ENCODE measurements at regions not wholly inside any gene's neighbourhood (a gene's known extent, or its start where the extent isn't known, plus 50 kb on each side); places are given as distances from the start of the nearest gene placed in this dataset.

DNA sequence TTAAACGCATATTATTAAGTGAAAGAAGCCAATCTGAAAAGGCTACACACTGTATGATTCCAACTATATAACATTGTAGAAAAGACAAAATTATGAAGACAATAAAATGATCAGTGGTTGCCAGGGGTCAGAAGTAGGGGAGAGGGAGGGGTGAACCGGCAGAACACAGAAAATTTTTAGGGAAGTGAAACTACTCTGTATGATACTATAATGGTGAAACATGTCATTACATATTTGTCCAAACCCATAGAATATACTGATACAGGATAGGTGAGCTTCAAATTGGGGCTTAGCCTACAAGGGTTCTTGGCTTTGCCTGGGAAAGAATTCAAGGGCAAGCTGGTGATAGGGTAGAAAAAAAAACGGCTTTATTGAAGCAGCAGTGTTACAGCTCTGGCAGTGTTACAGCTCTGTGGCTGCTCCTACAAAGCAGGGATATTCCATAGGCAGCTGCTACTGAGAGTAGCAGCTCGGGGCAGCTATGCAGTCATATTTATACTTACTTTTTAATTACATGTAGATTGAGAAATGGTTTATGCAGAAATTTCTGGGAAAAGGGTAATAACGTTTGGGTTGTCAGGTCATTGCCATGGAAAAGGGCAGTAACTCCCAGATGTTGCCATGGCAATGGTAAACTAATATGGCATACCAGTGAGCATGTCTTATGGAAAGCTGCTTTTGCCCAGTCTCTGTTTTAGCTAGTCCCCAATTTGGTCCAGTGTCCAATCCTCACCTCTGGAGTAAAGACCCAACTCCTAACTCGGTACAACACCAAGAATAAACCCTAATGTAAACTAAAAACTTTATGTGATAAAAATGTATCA, 125.1 kb upstream of the SLC25A36 start:
- TF ChIP-seq, protein P1, sequence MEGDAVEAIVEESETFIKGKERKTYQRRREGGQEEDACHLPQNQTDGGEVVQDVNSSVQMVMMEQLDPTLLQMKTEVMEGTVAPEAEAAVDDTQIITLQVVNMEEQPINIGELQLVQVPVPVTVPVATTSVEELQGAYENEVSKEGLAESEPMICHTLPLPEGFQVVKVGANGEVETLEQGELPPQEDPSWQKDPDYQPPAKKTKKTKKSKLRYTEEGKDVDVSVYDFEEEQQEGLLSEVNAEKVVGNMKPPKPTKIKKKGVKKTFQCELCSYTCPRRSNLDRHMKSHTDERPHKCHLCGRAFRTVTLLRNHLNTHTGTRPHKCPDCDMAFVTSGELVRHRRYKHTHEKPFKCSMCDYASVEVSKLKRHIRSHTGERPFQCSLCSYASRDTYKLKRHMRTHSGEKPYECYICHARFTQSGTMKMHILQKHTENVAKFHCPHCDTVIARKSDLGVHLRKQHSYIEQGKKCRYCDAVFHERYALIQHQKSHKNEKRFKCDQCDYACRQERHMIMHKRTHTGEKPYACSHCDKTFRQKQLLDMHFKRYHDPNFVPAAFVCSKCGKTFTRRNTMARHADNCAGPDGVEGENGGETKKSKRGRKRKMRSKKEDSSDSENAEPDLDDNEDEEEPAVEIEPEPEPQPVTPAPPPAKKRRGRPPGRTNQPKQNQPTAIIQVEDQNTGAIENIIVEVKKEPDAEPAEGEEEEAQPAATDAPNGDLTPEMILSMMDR (IDR thresholded peaks at IDR 0.05; ENCODE audit: borderline replicate concordance, control extremely low read depth, extremely low read depth, insufficient read depth, missing control alignments), result no peak
- in situ Hi-C loops (cut with MboI; ENCODE audit: low sequenced_read_pairs, unreplicated experiment), result no loop called here
- DNase-seq (ENCODE audit: low spot score), result no peak

DNA sequence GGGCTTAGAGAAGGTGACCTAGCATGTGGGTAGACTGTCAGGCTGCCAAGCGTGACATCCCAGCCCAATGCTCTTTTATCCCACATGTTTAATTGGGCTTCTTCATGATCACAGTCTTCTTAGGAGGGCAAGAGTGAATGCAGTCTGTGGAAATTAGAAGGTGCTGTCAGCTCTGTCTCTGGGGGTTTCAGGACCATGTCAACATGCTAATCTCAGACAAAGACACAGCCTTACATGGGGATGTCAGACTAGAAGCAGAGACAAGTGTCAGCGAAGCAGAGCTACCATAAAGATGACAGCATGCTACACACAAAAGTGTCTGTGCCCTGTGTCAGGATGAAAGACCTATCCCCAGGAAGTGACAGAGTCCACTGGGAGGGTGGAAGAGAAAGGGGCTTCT, 120.1 kb upstream of the SLC25A36 start:
- in situ Hi-C loops (cut with MboI; ENCODE audit: low sequenced_read_pairs, unreplicated experiment), result no loop called here
- TF ChIP-seq, protein P1 (IDR thresholded peaks at IDR 0.05; ENCODE audit: borderline replicate concordance, control extremely low read depth, extremely low read depth, insufficient read depth, missing control alignments), result no peak
- DNase-seq (ENCODE audit: low spot score), result no peak

DNA sequence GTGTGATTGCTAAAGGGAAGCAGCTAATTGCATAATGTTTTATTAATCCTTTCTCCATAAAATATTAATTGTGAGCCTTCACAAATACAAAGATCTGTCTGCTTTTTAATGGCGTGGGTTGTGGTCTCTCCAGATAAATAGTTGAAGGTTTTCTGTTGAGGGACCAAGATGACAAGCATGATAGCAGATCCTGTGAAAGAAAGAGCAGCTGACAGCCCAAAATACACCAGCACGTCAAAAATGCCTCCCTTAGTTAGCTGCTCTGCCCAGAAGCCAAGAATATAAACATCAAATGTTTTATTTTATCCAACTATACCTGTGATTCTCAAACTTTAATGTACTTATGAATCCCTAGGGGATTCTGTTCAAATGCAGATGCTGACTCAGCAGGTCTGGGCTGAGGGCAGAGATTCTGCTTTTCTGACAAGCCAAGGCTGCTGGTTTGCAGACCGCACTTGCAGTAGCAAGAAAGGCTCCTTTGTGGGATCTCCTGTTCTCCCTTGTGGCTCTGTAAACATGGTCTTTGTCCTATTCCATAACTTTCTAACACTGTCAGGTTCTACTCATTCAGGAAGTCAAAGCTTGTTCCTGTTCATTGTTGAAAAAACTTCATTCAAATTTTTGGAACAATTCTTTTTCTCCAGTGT, 119.1 kb upstream of the SLC25A36 start:
- DNase-seq (ENCODE audit: low spot score), result no peak
- in situ Hi-C loops (cut with MboI; ENCODE audit: low sequenced_read_pairs, unreplicated experiment), result no loop called here
- TF ChIP-seq, protein P1 (IDR thresholded peaks at IDR 0.05; ENCODE audit: borderline replicate concordance, control extremely low read depth, extremely low read depth, insufficient read depth, missing control alignments), result no peak

DNA sequence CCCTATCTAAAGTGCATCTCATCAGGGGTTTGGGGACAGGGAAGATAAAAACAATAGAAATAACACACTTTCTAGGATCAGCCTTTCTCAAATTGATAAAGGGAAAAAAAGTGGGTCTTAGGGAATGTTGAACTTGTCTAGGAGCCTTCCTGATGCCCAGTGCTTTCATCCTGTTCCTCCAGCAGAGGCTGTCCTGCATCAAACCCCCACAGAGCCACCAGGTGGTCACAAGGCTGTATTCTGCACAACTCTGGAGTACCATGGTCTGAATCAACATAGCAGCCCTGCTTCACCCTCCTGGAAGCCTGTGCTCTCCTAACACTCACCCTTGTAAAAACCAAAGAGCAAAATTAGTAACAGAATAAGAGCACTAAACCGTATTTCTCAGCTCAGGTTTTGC, 118.5 kb upstream of the SLC25A36 start:
- DNase-seq (ENCODE audit: low spot score), result no peak
- in situ Hi-C loops (cut with MboI; ENCODE audit: low sequenced_read_pairs, unreplicated experiment), result no loop called here
- TF ChIP-seq, protein P1 (IDR thresholded peaks at IDR 0.05; ENCODE audit: borderline replicate concordance, control extremely low read depth, extremely low read depth, insufficient read depth, missing control alignments), result no peak

DNA sequence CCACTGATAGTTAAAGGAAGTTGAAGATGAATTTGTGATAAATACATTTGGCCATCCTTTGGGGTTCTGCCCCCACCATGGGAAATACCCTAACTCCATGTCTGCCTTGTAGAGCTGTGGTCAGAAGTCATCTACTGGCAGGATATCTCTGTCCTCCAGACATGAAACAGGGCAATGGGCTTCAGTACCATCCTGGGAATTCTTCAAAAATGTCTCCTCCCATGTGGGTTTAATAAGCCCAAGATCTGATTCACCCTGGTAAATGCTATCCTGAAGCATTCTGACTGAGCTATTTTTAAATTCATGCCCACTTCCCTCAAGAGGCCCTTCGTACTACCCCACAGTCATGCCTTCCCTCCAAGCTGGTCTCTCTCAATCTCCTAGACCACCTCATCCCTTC, 113.7 kb upstream of the SLC25A36 start:
- TF ChIP-seq, protein P1 (IDR thresholded peaks at IDR 0.05; ENCODE audit: borderline replicate concordance, control extremely low read depth, extremely low read depth, insufficient read depth, missing control alignments), result no peak
- DNase-seq (ENCODE audit: low spot score), result no peak
- in situ Hi-C loops (cut with MboI; ENCODE audit: low sequenced_read_pairs, unreplicated experiment), result no loop called here

DNA sequence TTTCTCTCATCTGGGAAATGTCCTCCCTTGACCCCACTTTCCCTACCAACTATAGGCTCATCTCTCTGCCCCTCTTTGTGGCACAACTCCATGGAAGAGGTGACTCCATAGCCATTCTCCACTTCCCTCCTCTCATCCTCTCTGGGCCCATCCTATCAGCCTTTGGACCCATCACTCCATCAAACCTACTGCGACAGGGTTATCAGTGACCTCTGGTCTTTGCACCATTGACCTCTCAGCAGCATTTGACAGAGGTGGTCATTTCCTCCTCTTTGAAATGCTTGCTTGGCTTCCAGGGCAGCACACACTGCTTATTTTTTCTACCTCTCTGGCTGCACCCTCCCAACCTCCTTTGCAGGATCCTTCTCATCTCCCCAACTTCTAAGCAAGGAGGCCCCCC, 113.1 kb upstream of the SLC25A36 start:
- DNase-seq (ENCODE audit: low spot score), result no peak
- TF ChIP-seq, protein P1 (IDR thresholded peaks at IDR 0.05; ENCODE audit: borderline replicate concordance, control extremely low read depth, extremely low read depth, insufficient read depth, missing control alignments), result no peak
- in situ Hi-C loops (cut with MboI; ENCODE audit: low sequenced_read_pairs, unreplicated experiment), result no loop called here

Measured in GM13976 (cell line).